OCI-LY1 (cell line): ENCODE measurements at regions not wholly inside any gene's neighbourhood (a gene's known extent, or its start where the extent isn't known, plus 50 kb on each side); places are given as distances from the start of the nearest gene placed in this dataset.

Experiments
- H2AFZ ChIP-seq: fragments of 200-600 bp; sonication (generic), shearing (Covaris generic); 2 replicates; pipeline ENCODE4 v1.6.0; 2014; ENCODE audit warnings: antibody characterized with exemption, mild to moderate bottlenecking, low read length
- H3F3A ChIP-seq: fragments of 200-600 bp; sonication (generic), shearing (Covaris generic); 2 replicates; pipeline ENCODE4 v1.6.0; 2014; ENCODE audit warnings: mild to moderate bottlenecking, antibody characterized with exemption, low read length, moderate library complexity; ENCODE audit not compliant: insufficient read depth
- H3K27ac ChIP-seq: fragments of 200-600 bp; sonication (generic); 2 replicates; pipeline ENCODE4 v1.5.1; 2014; ENCODE audit warnings: low read length, mixed run types, mild to moderate bottlenecking, low read depth; ENCODE audit not compliant: poor library complexity, severe bottlenecking
- H3K27me3 ChIP-seq: fragments of 200-600 bp; sonication (generic); 2 replicates; pipeline ENCODE4 v1.6.0; 2014; ENCODE audit warnings: antibody characterized with exemption, mild to moderate bottlenecking, low read length, moderate library complexity; ENCODE audit not compliant: insufficient read depth
- H3K36me3 ChIP-seq: fragments of 200-600 bp; sonication (generic); 2 replicates; pipeline ENCODE4 v1.6.1; 2014; ENCODE audit warnings: mild to moderate bottlenecking, antibody characterized with exemption, low read length, moderate library complexity, mixed read lengths; ENCODE audit not compliant: insufficient read depth
- H3K4me1 ChIP-seq: fragments of 200-600 bp; sonication (generic); 2 replicates; pipeline ENCODE4 v1.5.1; 2014; ENCODE audit warnings: mild to moderate bottlenecking, low read length, moderate library complexity; ENCODE audit not compliant: insufficient read depth, severe bottlenecking
- H3K4me2 ChIP-seq: fragments of 200-600 bp; sonication (generic), shearing (Covaris generic); 2 replicates; pipeline ENCODE4 v1.6.1; 2014; ENCODE audit warnings: low read length
- H3K4me3 ChIP-seq: fragments of 200-600 bp; sonication (generic); 2 replicates; pipeline ENCODE4 v1.5.1; 2014; ENCODE audit warnings: low read length, low read depth, mild to moderate bottlenecking, mixed read lengths; ENCODE audit not compliant: poor library complexity, severe bottlenecking
- H3K79me2 ChIP-seq: fragments of 200-600 bp; shearing (Covaris generic); 2 replicates; pipeline ENCODE4 v1.6.1; 2016; ENCODE audit warnings: mixed run types, low read length, mixed read lengths; ENCODE audit not compliant: insufficient read depth
- H3K9ac ChIP-seq: fragments of 200-600 bp; sonication (generic), shearing (Covaris generic); 2 replicates; pipeline ENCODE4 v1.6.1; 2014; ENCODE audit warnings: mild to moderate bottlenecking, low read length, mixed read lengths
- H3K9me2 ChIP-seq: fragments of 200-600 bp; sonication (generic), shearing (Covaris generic); 2 replicates; pipeline ENCODE4 v1.6.1; 2014; ENCODE audit warnings: low read depth, mild to moderate bottlenecking, low read length, mixed read lengths
- H3K9me3 ChIP-seq: fragments of 200-600 bp; shearing (Covaris generic); 2 replicates; pipeline ENCODE4 v1.6.1; 2014; ENCODE audit warnings: low read length, mixed read lengths
- H4K20me1 ChIP-seq: fragments of 200-600 bp; sonication (generic), shearing (Covaris generic); 2 replicates; pipeline ENCODE4 v1.6.0; 2016; ENCODE audit warnings: mild to moderate bottlenecking, low read length; ENCODE audit not compliant: insufficient read depth
- EZH2 ChIP-seq: fragments of 200-600 bp; sonication (generic), shearing (Covaris generic); IDR thresholded peaks from 2 replicates; pipeline ENCODE4 v1.8.0; 2017; ENCODE audit warnings: borderline replicate concordance, mixed run types, mild to moderate bottlenecking, antibody characterized with exemption, low read length, moderate library complexity, mixed read lengths
- TF ChIP-seq, protein P1 (sequence below): fragments of 200-600 bp; sonication (generic), shearing (Covaris generic); IDR thresholded peaks from 2 replicates; pipeline ENCODE4 v1.5.1; 2017; ENCODE audit warnings: mild to moderate bottlenecking, antibody characterized with exemption, low read length, moderate library complexity, mixed read lengths

DNA sequence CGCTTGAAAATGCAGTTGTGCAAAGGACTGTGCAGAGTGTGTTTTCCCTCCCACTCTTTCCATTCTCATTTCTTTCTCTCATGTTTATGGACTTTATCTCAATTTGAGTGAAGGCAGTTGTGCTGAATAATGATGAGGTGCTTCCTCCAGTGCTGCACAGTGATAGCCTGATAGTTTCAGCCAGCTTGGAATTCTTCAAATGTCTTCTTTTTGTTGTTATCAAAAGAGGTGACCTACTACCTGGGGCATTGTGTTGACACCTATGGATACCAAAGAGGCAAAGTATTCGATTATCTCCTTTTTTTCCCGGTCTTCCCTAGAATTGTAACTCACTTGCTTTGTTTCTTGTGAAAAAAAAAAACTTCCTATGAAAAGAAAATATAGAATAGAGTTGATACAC lies 132.6 kb upstream of the ESRRG start:
- Histone ChIP-seq H3K36me3 (no peaks in the 10 kb centered on the region), H3K4me1 (no peaks in the 10 kb centered on the region), H3K9ac (no peak overlapping the region), H3K27me3 (no peaks in the 10 kb centered on the region), H3K4me3 (no peak overlapping the region), H3K9me2 (no peaks in the 10 kb centered on the region), H3K27ac (no peak overlapping the region), H3K4me2 (no peak overlapping the region), H3K79me2 (no peaks in the 10 kb centered on the region), H3F3A (no peaks in the 10 kb centered on the region), H2AFZ (no peak overlapping the region), H3K9me3 (no peaks in the 10 kb centered on the region), H4K20me1 (no peaks in the 10 kb centered on the region)
- TF ChIP-seq, protein P1, sequence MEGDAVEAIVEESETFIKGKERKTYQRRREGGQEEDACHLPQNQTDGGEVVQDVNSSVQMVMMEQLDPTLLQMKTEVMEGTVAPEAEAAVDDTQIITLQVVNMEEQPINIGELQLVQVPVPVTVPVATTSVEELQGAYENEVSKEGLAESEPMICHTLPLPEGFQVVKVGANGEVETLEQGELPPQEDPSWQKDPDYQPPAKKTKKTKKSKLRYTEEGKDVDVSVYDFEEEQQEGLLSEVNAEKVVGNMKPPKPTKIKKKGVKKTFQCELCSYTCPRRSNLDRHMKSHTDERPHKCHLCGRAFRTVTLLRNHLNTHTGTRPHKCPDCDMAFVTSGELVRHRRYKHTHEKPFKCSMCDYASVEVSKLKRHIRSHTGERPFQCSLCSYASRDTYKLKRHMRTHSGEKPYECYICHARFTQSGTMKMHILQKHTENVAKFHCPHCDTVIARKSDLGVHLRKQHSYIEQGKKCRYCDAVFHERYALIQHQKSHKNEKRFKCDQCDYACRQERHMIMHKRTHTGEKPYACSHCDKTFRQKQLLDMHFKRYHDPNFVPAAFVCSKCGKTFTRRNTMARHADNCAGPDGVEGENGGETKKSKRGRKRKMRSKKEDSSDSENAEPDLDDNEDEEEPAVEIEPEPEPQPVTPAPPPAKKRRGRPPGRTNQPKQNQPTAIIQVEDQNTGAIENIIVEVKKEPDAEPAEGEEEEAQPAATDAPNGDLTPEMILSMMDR = no peak
- TF ChIP-seq EZH2 = no peak

DNA sequence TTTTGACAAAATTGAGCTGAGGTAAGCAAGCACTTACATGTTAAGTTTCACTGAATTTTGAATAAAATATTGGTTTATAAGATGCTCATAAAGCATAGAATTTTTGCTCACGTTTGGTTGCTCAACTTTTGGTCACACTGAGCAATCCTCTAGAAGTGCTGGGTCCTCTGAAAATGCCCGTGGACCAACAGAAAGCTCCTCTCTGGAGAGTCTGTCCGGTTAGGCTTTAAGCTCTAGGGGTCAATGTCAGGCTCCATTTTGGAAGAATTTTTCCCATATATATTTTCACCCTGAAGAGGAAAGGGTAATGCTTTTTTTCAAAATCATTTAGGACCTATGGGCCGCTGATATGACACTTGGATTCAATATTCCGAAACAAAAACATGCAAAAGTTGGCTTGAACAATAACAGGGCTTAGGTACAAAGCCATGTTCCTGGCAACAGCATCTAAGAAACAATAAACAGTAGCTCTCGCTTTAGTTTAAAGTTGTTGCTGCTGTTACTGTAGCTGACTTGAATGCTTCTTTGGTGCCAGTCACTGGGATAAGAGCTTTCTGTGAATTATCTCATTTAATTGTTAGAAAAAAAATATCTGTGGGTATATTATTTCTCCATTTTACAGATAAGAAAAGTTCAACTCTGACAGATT lies 131.7 kb upstream of the ESRRG start:
- Histone ChIP-seq H4K20me1 (no peaks in the 10 kb centered on the region), H3K9me3 (no peaks in the 10 kb centered on the region), H3F3A (no peaks in the 10 kb centered on the region), H3K9ac (no peak overlapping the region), H3K9me2 (no peaks in the 10 kb centered on the region), H3K79me2 (no peaks in the 10 kb centered on the region), H3K4me3 (no peak overlapping the region), H3K4me1 (no peaks in the 10 kb centered on the region), H3K27me3 (no peaks in the 10 kb centered on the region), H3K4me2 (no peak overlapping the region), H2AFZ (no peak overlapping the region), H3K36me3 (no peaks in the 10 kb centered on the region), H3K27ac (no peak overlapping the region)
- TF ChIP-seq, protein P1 = no peak
- no peak for TF ChIP-seq EZH2

DNA sequence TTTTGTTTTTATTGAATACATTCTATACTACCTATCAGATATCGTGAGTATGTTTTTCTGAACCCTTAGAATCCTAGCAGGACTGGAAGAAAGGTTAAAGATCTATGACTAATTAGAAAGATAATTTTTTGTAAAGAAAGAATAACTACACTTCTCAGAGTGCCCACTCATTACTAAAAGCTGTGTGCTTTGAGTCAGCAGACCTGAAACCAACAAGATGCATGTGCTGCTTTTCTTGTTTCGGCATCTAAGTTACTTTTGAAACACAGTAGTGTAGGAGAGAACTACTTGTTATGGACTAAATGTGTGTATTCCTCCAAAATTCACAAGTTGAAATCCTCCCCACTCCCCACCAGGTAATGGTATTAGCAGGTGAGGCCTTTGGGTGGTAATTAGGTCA lies 127.8 kb upstream of the ESRRG start:
- Histone ChIP-seq H3K9ac (no peak overlapping the region), H3K27me3 (no peaks in the 10 kb centered on the region), H3F3A (no peaks in the 10 kb centered on the region), H3K9me2 (no peaks in the 10 kb centered on the region), H2AFZ (no peak overlapping the region), H3K4me3 (no peak overlapping the region), H3K36me3 (no peaks in the 10 kb centered on the region), H4K20me1 (no peaks in the 10 kb centered on the region), H3K4me1 (no peaks in the 10 kb centered on the region), H3K4me2 (no peak overlapping the region), H3K79me2 (no peaks in the 10 kb centered on the region), H3K9me3 (no peaks in the 10 kb centered on the region), H3K27ac (no peak overlapping the region)
- TF ChIP-seq EZH2 = no peak
- TF ChIP-seq, protein P1 = no peak
